Uterus (tissue), 2 donors: ENCODE measurements at regions not wholly inside any gene's neighbourhood (a gene's known extent, or its start where the extent isn't known, plus 50 kb on each side); places are given as distances from the start of the nearest gene placed in this dataset.
"Not testable (repeated sequence)": the region's sequence is repeated elsewhere in the genome, so short reads cannot be mapped to it uniquely, and the experiment has no call there.

Experiments
- CTCF ChIP-seq, 4 experiments: fragments of 200-600 bp in 2 of 4; fragments of 450-650 bp in 2 of 4; sonication (generic) in 2 of 4; IDR thresholded peaks; one replicate each; pipeline ENCODE4 v1.5.1; 2016 to 2019; ENCODE audit warnings: antibody characterized with exemption in 4 of 4, mild to moderate bottlenecking in 2 of 4, moderate library complexity in 1 of 4
- POLR2A ChIP-seq, 2 donors: fragments of 450-650 bp; IDR thresholded peaks; one replicate each; pipeline ENCODE4 v1.6.1; 2016; ENCODE audit warnings: antibody characterized with exemption in 2 of 2, mild to moderate bottlenecking in 1 of 2, moderate library complexity in 1 of 2

GRCh38 chr1:148386031-148386398 lies 97.1 kb downstream of the PPIAL4G start:
- not testable (repeated sequence) for TF ChIP-seq POLR2A, CTCF (IDR thresholded peaks at IDR 0.05)
